ENCODE measurements at regions not wholly inside any gene's neighbourhood (a gene's known extent, or its start where the extent isn't known, plus 50 kb on each side); places are given as distances from the start of the nearest gene placed in this dataset.

DNA sequence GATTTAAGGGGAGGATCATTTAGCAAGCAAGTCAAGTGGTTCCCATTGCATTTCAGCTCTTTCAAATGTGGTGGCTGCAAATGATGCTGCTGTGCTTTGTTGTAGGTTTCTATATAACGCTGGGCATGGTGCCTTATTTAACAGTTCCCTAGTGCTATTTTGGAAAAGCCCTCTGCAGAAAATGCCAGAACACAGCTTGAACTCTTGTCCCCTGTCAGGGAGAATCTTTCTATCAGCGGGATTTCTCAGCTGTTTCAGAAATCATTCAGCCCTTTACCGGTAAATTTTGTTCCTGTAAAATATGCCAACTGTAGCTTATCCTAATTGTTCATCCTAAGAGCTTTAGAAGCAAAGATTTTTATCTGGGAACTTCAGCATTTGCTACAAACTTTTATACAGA, 77.8 kb upstream of the DTNA start:
- TF ChIP-seq, protein P1, sequence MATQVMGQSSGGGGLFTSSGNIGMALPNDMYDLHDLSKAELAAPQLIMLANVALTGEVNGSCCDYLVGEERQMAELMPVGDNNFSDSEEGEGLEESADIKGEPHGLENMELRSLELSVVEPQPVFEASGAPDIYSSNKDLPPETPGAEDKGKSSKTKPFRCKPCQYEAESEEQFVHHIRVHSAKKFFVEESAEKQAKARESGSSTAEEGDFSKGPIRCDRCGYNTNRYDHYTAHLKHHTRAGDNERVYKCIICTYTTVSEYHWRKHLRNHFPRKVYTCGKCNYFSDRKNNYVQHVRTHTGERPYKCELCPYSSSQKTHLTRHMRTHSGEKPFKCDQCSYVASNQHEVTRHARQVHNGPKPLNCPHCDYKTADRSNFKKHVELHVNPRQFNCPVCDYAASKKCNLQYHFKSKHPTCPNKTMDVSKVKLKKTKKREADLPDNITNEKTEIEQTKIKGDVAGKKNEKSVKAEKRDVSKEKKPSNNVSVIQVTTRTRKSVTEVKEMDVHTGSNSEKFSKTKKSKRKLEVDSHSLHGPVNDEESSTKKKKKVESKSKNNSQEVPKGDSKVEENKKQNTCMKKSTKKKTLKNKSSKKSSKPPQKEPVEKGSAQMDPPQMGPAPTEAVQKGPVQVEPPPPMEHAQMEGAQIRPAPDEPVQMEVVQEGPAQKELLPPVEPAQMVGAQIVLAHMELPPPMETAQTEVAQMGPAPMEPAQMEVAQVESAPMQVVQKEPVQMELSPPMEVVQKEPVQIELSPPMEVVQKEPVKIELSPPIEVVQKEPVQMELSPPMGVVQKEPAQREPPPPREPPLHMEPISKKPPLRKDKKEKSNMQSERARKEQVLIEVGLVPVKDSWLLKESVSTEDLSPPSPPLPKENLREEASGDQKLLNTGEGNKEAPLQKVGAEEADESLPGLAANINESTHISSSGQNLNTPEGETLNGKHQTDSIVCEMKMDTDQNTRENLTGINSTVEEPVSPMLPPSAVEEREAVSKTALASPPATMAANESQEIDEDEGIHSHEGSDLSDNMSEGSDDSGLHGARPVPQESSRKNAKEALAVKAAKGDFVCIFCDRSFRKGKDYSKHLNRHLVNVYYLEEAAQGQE (IDR thresholded peaks at IDR 0.05; ENCODE audit: insufficient read depth in 1 of 2, low read depth in 2 of 2, low read length in 2 of 2): no peak
- TF ChIP-seq TAF1 (IDR thresholded peaks at IDR 0.05; ENCODE audit: borderline replicate concordance, insufficient read depth, low read length): no peak
- TF ChIP-seq POLR2AphosphoS5 (IDR thresholded peaks at IDR 0.05; ENCODE audit: low read depth, low read length): no peak
- no peak for TF ChIP-seq SIN3A (IDR thresholded peaks at IDR 0.05; ENCODE audit: borderline replicate concordance, insufficient read depth, low read length)
- TF ChIP-seq FOXP2 (optimal IDR thresholded peaks at IDR 0.05; ENCODE audit: borderline replicate concordance, extremely low read depth, extremely low read length, insufficient read depth): no peak

Data from PFSK-1 (cell line).